T-helper 1 cell treated with Interleukin-12 subunit alpha and Interleukin-12 subunit beta and Interleukin-4 antibody, amounts not matched to agents 30 μg/mL and 1 μg/mL, for 36 hours (primary cell): ENCODE measurements at regions not wholly inside any gene's neighbourhood (a gene's known extent, or its start where the extent isn't known, plus 50 kb on each side); places are given as distances from the start of the nearest gene placed in this dataset.
"Not testable (repeated sequence)": the region's sequence is repeated elsewhere in the genome, so short reads cannot be mapped to it uniquely, and the experiment has no call there.

Source experiments
- H3K27ac Mint-ChIP-seq: one replicate; pipeline ENCODE4 v1.8.0; 2021; ENCODE audit warnings: mild to moderate bottlenecking, mixed read lengths
- H3K27me3 Mint-ChIP-seq: one replicate; pipeline ENCODE4 v1.8.0; 2021; ENCODE audit warnings: low read depth, mixed read lengths
- H3K36me3 Mint-ChIP-seq: one replicate; pipeline ENCODE4 v1.8.0; 2021; ENCODE audit warnings: low read depth, mixed read lengths
- H3K4me1 Mint-ChIP-seq: one replicate; pipeline ENCODE4 v1.8.0; 2021; ENCODE audit warnings: low read depth, mixed read lengths
- H3K4me3 Mint-ChIP-seq: one replicate; pipeline ENCODE4 v1.8.0; 2021; ENCODE audit warnings: mild to moderate bottlenecking, moderate library complexity, mixed read lengths
- H3K9me3 Mint-ChIP-seq: one replicate; pipeline ENCODE4 v1.8.0; 2021; ENCODE audit warnings: mixed read lengths

DNA sequence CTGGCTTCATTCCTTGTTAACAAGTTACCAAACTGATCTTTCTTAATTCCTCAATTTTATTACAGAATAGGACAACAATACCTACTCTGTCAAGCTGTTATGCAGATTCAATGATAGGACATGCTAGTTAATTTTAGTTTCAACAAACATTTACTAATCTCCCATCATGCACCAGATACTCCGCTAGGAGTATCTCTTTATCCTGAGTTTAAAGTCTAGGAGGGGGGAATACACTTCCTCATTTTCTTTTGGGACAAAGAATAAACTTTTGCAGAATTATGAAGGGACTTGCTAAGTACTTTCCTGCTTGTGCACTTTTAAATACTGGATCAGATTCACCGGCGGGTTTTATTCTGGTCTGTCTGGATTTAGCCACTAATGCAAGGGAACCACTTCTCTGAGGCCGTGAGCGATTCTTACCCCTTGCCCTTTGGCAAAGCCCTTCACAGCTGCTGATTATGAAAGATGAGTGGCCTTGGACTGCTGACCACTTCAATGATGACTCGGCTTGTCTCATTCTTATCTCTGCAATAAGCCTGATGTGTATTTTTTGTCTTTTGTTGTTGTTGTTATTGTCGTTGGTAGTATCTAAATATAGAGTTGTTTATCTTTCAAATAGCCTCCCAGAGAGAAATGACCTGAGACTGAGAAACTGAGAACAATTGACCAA is 73.9 kb downstream of the RMI1 start:
- no peak overlapping the region for H3K27ac Mint-ChIP-seq
- no peak overlapping the region for H3K4me3 Mint-ChIP-seq
- no peaks in the 10 kb centered on the region for H3K36me3 Mint-ChIP-seq
- peaks cover 3% of the 10 kb centered on the region for H3K4me1 Mint-ChIP-seq
- H3K27me3 Mint-ChIP-seq, result peaks cover 10% of the 10 kb centered on the region
- H3K9me3 Mint-ChIP-seq, result no peaks in the 10 kb centered on the region

DNA sequence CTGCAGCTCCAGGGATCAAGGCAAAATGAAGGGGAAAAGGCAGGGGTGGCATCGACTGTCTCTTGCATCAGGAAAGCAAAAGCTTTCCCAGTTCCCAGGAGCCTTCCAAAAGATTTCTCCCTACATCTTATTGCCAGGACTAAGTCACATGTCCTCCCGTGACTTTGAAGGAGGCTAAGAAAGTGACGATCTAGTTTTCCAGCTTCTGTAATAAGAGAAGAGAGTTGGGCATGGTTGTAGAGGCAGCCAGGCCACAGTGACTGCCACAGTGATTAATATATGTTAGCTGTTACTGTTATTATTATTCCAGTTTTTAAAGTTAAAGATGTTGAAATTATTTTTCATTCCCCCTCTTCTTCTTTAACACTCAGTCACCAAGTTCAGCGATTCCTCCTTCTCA is 77.1 kb downstream of the RMI1 start:
- Mint-ChIP-seq H3K27ac (no peak overlapping the region), H3K36me3 (no peaks in the 10 kb centered on the region), H3K4me3 (no peak overlapping the region), H3K9me3 (no peaks in the 10 kb centered on the region), H3K4me1 (no peaks in the 10 kb centered on the region), H3K27me3 (peaks cover 14% of the 10 kb centered on the region)

DNA sequence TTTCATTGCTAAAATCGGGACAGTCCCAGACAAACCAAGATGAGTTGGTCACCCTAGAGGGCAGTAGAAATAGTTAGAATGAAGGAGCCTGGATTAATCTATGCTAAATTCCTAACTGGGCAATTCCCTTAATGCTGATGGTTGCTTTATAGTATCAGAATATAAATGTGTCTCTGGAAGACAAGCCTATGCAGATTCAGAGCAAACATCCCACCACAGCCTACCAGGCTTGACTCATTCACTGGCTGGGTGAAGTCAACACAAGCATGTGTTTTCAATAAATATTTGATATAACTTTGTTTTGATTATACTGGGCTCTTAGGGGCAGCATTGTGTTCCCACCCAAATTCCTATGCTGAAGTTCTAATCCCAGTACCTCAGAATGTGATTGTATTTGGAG is 79.3 kb downstream of the RMI1 start:
- Mint-ChIP-seq H3K36me3 (no peaks in the 10 kb centered on the region), H3K4me3 (no peak overlapping the region), H3K27me3 (peaks cover 5% of the 10 kb centered on the region), H3K27ac (no peak overlapping the region), H3K4me1 (no peaks in the 10 kb centered on the region), H3K9me3 (no peaks in the 10 kb centered on the region)

DNA sequence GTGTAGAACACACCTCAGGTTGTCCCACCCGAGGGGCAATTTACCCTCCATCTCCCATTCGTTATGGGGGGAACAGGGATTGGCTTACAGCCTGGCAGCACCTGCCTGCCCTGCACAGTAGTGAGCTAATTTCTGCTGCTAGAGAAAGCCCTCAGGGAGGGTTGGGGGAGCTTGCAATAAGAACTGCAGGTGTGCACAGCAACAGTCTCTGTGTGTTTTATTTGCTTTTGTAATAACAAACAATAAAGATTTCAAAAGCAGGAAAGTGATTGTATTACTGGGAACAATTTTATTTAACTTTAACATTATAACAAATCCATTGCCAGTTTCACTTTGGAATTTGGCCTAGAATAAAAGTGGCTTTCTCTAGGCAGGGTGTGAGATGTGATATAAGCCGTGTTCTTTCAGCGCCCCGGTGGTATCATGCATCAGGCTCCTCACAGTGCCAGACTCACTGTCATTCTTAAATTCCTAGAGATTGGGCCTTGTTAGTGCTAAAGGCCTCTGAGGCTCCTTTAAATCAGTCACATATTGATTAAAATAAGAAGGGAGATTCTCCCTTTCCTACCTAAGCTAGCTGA is 81.1 kb downstream of the RMI1 start:
- H3K27ac Mint-ChIP-seq, result no peak overlapping the region
- H3K9me3 Mint-ChIP-seq, result no peaks in the 10 kb centered on the region
- no peak overlapping the region for H3K4me3 Mint-ChIP-seq
- peaks cover 5% of the 10 kb centered on the region for H3K27me3 Mint-ChIP-seq
- H3K36me3 Mint-ChIP-seq, result no peaks in the 10 kb centered on the region
- no peaks in the 10 kb centered on the region for H3K4me1 Mint-ChIP-seq

DNA sequence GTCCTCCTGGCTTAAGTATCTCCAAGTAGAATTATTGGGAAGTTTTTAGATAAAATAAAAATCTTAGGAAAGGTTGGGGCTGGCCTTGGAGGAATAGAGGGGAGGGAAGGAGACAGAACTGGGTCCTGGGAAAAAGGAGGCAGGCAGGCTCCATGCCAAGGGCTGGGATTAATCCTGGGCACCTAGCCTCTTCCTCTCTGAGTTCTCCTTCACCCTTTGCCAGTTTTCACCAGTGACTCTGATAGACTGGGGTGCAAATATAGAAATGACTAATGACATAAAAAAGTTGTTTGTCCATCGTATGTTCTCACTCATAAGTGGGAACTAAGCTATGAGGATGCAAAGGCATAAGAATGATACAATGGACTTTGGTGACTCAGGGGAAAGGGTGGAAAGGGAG is 81.9 kb downstream of the RMI1 start:
- Mint-ChIP-seq H3K36me3 (no peaks in the 10 kb centered on the region), H3K4me3 (no peak overlapping the region), H3K27ac (no peak overlapping the region), H3K9me3 (no peaks in the 10 kb centered on the region), H3K27me3 (peaks cover 5% of the 10 kb centered on the region), H3K4me1 (no peaks in the 10 kb centered on the region)

DNA sequence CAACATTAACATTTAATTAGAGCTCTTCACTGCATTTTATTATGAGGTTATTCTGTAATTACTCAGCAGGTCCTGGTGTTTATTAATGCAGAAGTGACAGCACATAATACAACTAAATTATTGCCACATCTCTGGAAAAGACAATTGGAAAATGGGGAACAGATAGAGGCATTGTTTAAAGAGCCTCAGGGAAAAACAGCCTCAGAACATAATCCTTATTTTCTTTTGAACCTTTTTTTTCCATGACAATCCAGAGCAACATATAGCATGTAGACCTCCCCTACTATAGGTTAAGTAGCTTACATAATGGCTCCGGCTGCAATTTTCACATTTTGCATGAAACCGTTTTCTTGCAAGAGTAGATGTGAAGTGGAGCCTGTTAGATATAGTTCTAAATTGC is 87.2 kb downstream of the RMI1 start:
- Mint-ChIP-seq H3K27ac (no peak overlapping the region), H3K27me3 (peaks cover 4% of the 10 kb centered on the region), H3K9me3 (no peaks in the 10 kb centered on the region), H3K4me3 (no peak overlapping the region), H3K36me3 (no peaks in the 10 kb centered on the region), H3K4me1 (no peaks in the 10 kb centered on the region)

DNA sequence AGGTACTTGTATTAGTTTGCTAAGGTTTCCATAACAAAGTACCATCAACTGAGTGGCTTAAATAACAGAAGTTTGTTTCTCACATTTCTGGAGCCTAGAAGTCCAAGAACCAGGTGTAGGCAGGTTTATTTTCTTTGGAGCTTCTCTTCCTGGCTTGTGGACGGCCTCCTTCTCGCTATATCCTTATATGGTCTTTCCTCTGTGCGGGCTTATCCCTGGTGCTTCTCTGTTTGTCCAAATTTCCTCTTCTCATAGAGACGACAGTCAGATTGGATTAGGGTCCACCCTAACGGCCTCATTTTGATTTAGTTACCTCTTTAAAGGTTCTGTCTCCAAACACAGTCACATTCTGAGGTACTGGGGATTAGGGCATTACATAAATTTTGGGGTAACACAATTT is 88.3 kb downstream of the RMI1 start:
- H3K27ac Mint-ChIP-seq, result no peak overlapping the region
- H3K36me3 Mint-ChIP-seq, result no peaks in the 10 kb centered on the region
- H3K4me1 Mint-ChIP-seq, result no peaks in the 10 kb centered on the region
- H3K9me3 Mint-ChIP-seq, result no peaks in the 10 kb centered on the region
- peaks cover 7% of the 10 kb centered on the region for H3K27me3 Mint-ChIP-seq
- no peak overlapping the region for H3K4me3 Mint-ChIP-seq

DNA sequence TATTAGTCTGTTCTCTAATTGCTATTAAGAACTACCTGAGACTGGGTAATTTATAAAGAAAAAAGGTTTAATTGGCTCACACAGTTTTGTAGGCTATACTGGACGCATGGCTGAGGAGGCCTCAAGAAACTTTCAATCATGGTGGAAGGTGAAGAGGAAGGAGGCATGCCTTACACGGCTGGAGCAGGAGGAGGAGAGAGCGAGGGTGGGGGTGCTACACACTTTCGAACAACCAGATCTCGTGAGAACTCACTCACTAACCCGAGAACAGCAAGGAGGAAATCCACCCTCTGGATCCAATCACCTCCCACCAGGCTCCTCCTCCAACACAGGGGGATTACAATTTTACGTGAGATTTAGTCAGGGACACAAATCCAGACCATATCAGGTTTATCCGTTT is 90.0 kb downstream of the RMI1 start:
- no peaks in the 10 kb centered on the region for H3K9me3 Mint-ChIP-seq
- no peaks in the 10 kb centered on the region for H3K4me1 Mint-ChIP-seq
- H3K27ac Mint-ChIP-seq, result no peak overlapping the region
- peaks cover 7% of the 10 kb centered on the region for H3K27me3 Mint-ChIP-seq
- no peak overlapping the region for H3K4me3 Mint-ChIP-seq
- no peaks in the 10 kb centered on the region for H3K36me3 Mint-ChIP-seq

DNA sequence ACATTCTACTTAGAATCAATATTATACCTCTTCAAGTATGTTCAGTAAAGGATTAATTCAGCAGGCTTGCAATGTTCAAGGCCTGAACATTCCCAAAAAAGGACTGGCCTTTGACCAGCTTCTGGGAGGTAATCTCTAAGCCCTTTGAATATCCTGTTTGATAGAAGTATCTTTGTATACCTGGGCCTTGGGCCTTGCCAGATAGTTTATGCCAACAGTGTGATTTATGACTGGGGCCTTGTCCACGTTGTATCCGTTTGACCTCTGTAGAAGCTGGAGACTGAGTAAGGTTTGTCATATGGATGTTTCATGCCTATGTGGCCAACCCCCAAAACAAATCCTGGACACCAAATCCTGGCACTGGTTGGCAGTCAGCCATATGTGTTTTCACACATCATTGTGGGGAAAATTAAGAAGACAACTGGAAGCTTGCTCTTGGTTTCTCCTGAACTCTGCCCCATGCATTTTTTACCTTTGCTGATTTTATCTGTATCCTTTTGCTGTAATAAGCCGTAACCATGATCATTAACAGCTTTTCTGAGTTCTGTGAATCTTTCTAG is 92.1 kb downstream of the RMI1 start:
- Mint-ChIP-seq H3K4me3 (no peak overlapping the region), H3K27me3 (peaks cover 7% of the 10 kb centered on the region), H3K4me1 (no peaks in the 10 kb centered on the region), H3K36me3 (no peaks in the 10 kb centered on the region), H3K9me3 (no peaks in the 10 kb centered on the region), H3K27ac (no peak overlapping the region)

DNA sequence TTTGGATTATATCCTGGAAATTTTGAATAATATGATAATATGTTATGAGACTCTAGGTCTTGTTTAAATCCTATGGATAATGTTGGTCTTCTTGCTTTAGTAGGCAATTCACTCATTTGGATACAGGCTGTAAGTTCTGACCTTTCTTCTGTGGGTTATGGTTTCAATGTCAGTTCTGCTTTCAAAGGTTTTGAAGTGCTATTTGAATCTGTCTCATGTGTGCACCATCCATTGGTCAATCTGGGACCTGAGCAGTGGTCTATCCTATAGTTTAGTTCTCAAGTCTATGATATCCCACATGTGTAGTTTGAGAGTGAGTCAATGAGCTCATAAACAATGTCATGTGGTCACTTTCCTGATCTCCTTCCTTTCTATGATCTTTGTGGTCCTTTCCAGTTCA is 94.4 kb downstream of the RMI1 start:
- no peaks in the 10 kb centered on the region for H3K36me3 Mint-ChIP-seq
- H3K4me3 Mint-ChIP-seq, result no peak overlapping the region
- peaks cover 8% of the 10 kb centered on the region for H3K27me3 Mint-ChIP-seq
- no peak overlapping the region for H3K27ac Mint-ChIP-seq
- no peaks in the 10 kb centered on the region for H3K9me3 Mint-ChIP-seq
- no peaks in the 10 kb centered on the region for H3K4me1 Mint-ChIP-seq

DNA sequence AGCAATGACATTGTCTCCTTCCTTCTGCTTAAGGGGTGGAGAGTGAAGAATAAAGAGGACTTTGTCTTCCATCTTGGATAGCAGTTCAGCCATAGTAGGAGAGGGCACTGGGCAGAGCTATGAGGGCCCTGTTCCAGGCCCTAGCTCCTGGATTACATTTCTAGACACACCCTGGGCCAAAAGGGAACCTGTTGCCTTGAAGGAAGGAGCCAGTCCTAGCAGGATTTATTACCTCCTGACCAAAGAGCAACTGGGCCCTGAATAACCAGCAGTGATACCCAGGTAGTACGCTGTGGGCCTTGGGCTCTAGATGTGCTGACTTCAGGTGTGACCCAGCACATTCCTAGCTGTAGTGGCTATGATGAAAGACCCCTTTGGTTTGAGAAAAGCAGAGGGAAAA is 95.8 kb downstream of the RMI1 start:
- H3K4me3 Mint-ChIP-seq, result no peak overlapping the region
- H3K27me3 Mint-ChIP-seq, result peaks cover 15% of the 10 kb centered on the region
- H3K27ac Mint-ChIP-seq, result no peak overlapping the region
- H3K4me1 Mint-ChIP-seq, result no peaks in the 10 kb centered on the region
- H3K9me3 Mint-ChIP-seq, result no peaks in the 10 kb centered on the region
- no peaks in the 10 kb centered on the region for H3K36me3 Mint-ChIP-seq

DNA sequence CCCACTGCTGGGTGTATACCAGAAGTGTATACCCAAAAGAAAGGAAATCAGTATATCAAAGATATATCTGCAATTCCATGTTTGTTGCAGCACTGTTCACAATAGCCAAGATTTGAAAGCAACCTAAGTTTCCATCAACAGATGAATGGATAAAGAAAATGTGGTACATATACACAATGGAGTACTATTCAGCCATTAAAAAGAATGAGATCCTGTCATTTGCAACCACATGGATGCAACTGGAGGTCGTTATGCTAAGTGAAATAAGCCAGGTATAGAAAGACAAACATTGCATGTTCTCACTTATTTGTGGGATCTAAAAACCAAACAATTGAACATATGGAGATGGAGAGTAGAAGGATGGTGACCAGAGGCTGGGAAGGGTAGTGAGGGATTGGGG is 97.2 kb downstream of the RMI1 start:
- not testable (repeated sequence) for H3K9me3 Mint-ChIP-seq, H3K4me3 Mint-ChIP-seq, H3K36me3 Mint-ChIP-seq, H3K27ac Mint-ChIP-seq, H3K4me1 Mint-ChIP-seq
- H3K27me3 Mint-ChIP-seq, result peaks cover 22% of the 10 kb centered on the region

DNA sequence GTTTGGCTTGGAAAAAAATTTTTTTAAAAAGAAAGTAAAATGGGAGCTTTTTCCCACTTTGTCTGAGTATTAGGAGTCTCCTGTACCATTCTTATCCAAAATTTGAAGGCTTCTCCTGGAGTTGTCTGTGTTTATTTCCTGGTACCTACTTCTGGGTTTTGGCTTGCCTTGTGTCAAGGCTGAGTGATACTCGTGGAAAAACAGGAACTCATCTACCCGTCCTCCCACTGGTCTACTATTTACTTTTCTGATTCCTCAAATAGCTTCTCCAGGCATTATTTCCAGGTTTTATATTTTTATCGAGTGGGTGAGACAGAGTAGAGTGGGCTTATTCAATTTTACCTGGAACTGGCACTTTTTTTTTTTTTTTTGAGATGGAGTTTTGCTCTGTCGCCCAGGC is 99.4 kb downstream of the RMI1 start:
- Mint-ChIP-seq H3K9me3 (no peaks in the 10 kb centered on the region), H3K27me3 (peaks cover 30% of the 10 kb centered on the region), H3K4me1 (no peaks in the 10 kb centered on the region), H3K27ac (no peak overlapping the region), H3K36me3 (no peaks in the 10 kb centered on the region), H3K4me3 (no peak overlapping the region)

DNA sequence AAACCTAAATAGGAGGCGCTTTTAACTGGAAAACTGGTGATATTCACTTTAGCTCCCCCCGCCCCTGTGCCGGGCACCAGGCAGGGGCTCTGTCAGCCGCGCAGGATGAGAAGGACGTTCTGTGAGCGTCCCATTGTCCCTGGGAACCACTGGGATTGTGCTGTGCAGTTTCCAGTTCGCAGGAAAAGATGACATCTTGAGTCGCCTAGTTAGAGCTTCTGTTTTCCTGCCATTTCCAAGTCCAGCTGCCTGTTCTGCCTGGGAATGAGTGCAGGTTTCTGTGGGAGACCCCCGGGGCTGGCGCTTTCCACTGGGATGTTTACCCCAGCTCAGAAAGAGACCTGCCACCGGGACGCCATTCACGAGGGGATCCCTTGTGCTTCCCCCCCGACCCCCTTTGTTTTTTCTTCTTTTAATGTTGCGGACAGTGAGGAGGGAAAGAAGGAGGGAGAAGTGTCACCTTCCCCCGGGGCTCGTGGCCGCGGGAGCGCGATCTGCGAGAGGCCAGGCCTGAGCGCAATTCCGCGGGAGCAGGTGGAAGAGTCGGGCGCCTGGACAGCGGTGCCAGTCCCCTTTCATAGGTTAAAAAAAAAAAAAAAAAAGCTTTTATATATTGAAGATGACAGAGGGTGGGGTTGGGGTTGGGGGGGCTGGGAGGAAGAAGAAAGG is 121.5 kb downstream of the RMI1 start:
- H3K4me1 Mint-ChIP-seq, result peaks cover 6% of the 10 kb centered on the region
- peaks cover 47% of the 10 kb centered on the region for H3K27me3 Mint-ChIP-seq
- no peak overlapping the region for H3K27ac Mint-ChIP-seq
- H3K4me3 Mint-ChIP-seq, result no peak overlapping the region
- peaks cover 5% of the 10 kb centered on the region for H3K9me3 Mint-ChIP-seq
- H3K36me3 Mint-ChIP-seq, result no peaks in the 10 kb centered on the region

DNA sequence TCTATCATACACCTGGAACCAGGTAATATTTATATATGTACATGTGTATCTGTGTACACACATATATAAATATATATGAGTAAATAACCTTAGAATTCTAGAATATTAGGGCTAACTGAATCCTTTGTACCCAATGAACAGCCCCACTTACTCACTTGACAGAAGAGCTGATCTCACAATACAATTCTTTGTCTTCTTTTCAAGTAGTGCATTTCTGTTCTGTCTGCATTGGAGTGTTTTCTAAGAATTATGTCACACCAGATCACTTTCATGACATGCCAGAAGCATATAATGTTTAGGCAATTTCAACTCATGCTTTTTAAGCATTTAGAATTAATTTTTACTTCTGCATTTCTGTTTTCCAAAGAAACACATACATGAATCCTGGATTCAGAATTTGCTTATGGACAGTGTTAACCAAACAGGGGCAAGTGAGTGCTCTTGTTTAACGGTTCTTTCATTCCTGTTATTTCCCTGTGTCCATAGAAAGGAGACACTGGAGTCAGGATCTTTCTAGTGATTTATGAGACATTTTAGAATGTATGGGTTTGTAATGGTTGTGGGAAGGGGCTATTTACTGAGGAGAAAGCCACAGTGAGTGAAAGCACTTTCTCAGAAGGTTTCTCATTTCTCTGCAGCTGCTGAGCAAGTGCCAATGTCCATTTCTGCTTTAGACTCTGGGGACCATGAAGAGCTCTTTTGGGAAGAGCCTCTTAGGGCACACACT is 123.2 kb downstream of the RMI1 start:
- Mint-ChIP-seq H3K9me3 (peaks cover 5% of the 10 kb centered on the region), H3K36me3 (no peaks in the 10 kb centered on the region), H3K4me1 (peaks cover 12% of the 10 kb centered on the region), H3K4me3 (no peak overlapping the region), H3K27ac (no peak overlapping the region), H3K27me3 (peaks cover 54% of the 10 kb centered on the region)
